Thymus (tissue), 11 donors: ENCODE measurements at regions not wholly inside any gene's neighbourhood (a gene's known extent, or its start where the extent isn't known, plus 50 kb on each side); places are given as distances from the start of the nearest gene placed in this dataset.

Experiments
- DNase-seq, 9 donors: peaks; one replicate each; pipeline ENCODE4 v3.0.0-alpha.2; 2013; ENCODE audit warnings: low spot score in 9 of 9, low read depth in 6 of 9, missing footprints in 1 of 9
- H3K27ac ChIP-seq, 2 donors: one replicate each; pipeline ENCODE4 v1.5.1; 2013; ENCODE audit warnings: control low read depth in 1 of 2, low read depth in 1 of 2, low read length in 1 of 2, mild to moderate bottlenecking in 1 of 2, moderate library complexity in 1 of 2
- H3K27me3 ChIP-seq, 2 donors: one replicate each; pipeline ENCODE4 v1.5.1; 2013; ENCODE audit warnings: low read length in 1 of 2; ENCODE audit not compliant: control insufficient read depth in 2 of 2, insufficient read depth in 1 of 2
- H3K36me3 ChIP-seq, 2 donors: one replicate each; pipeline ENCODE4 v1.5.1; 2013; ENCODE audit warnings: low read length in 1 of 2, mild to moderate bottlenecking in 1 of 2, moderate library complexity in 1 of 2; ENCODE audit not compliant: control insufficient read depth in 2 of 2, insufficient read depth in 2 of 2
- H3K4me1 ChIP-seq, 2 donors: one replicate each; pipeline ENCODE4 v1.5.1; 2013; ENCODE audit warnings: low read length in 2 of 2; ENCODE audit not compliant: control insufficient read depth in 2 of 2, insufficient read depth in 2 of 2
- H3K4me3 ChIP-seq, 2 donors: one replicate each; pipeline ENCODE4 v1.5.1; 2013; ENCODE audit warnings: low read length in 2 of 2, control low read depth in 1 of 2, mild to moderate bottlenecking in 1 of 2
- H3K9me3 ChIP-seq, 2 donors: one replicate each; pipeline ENCODE4 v1.5.1; 2013; ENCODE audit warnings: low read length in 1 of 2, mild to moderate bottlenecking in 1 of 2; ENCODE audit not compliant: control insufficient read depth in 2 of 2, insufficient read depth in 1 of 2
- WGBS: extraction: QIAGEN DNeasy Blood & Tissue Kit; methylation state at CpG from one replicate; pipeline ENCODE4 v1.1.7; 2013; 5-methylcytosine and 5-hydroxymethylcytosine counted together
- donor health status: healthy.

DNA sequence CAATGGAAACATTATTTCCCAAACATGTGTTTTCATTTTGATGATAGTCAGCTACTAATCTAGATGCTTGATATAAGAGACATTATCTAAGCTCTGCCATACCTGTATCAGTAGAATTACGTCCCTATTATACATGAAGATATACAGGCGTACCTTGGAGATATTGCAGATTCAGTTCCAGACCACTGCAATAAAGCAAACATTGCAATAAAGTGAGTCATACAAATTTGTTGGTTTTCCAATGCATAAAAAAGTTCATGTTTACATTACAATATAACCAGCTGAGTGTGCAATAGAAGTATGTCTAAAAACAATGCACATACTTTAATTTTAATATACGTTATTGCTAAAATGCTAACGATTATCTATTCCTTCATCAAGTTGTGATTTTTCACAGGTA lies 236.0 kb upstream of the ZNF717 start:
- Histone ChIP-seq H3K4me3 (no peak overlapping the region), H3K27me3 (no peaks in the 10 kb centered on the region), H3K4me1 (no peaks in the 10 kb centered on the region), H3K27ac (no peak overlapping the region), H3K36me3 (no peaks in the 10 kb centered on the region), H3K9me3 (no peaks in the 10 kb centered on the region)
- WGBS = 78% methylated on average over 4 of the region's 4 CpGs
- no peak for DNase-seq

DNA sequence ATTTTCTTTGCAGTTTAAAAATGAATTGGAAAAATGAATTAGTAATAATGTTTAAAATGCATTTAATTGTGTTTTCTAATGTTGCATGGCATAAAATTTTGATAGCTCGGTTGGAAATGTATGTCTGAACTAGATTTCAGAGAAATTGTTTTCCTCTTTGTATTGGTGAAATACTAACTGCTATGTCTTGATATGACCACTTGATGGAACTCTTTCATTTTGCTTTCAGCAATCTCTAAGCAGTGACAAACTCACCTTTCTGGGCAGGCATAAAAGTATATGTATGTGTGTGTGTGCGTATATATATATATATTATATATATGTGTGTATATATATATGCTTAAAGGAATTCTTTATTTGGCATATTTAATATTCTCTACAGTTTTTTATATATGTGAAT lies 239.3 kb upstream of the ZNF717 start:
- DNase-seq = no peak
- H3K27me3 ChIP-seq = no peaks in the 10 kb centered on the region
- H3K4me3 ChIP-seq = no peak overlapping the region
- H3K4me1 ChIP-seq = no peaks in the 10 kb centered on the region
- WGBS = 46% methylated on average over 2 of the region's 2 CpGs
- H3K27ac ChIP-seq = no peak overlapping the region
- H3K36me3 ChIP-seq = no peaks in the 10 kb centered on the region
- no peaks in the 10 kb centered on the region for H3K9me3 ChIP-seq

DNA sequence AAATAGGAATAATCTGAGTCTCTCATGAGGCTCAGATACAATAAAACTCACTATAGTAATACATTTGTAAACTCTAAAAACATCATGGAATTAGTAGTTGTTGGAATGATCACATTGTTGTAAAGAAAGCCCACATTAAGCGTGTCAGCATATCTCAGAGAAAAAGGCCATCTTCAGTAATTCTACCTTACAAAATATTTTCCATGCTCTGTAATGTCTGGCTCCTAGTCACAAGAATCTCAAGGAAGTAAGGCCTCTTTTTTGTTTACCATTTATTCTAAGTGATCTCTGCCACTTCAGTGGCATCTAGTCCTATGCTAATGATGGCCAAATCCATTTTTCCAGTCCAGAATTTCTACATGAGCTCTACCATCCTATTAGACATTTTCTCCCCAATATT lies 240.2 kb upstream of the ZNF717 start:
- no peak for DNase-seq
- WGBS = 51% methylated on average over 1 of the region's 1 CpG
- no peak overlapping the region for H3K4me3 ChIP-seq
- no peaks in the 10 kb centered on the region for H3K4me1 ChIP-seq
- no peaks in the 10 kb centered on the region for H3K36me3 ChIP-seq
- H3K27ac ChIP-seq = no peak overlapping the region
- no peaks in the 10 kb centered on the region for H3K9me3 ChIP-seq
- no peaks in the 10 kb centered on the region for H3K27me3 ChIP-seq

DNA sequence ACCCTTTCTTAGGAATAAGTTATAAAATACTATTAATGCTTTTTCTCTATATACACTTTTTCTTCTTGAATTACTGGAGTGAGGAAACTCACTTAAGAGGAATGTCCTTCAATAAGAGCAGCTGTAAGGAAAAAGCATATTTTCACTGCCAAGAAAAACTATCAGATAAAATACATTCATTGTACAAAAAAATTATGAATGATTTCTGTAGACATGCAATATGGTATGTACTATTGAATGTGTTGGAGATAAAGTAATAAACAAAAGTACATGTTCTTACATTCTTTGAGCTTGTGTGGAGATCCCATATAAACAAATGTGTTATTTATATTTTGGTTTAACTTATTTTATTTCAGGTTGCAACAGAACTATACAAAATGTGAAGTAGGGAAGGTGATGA lies 241.0 kb upstream of the ZNF717 start:
- H3K36me3 ChIP-seq = no peaks in the 10 kb centered on the region
- H3K27ac ChIP-seq = no peak overlapping the region
- no peak for DNase-seq
- no peak overlapping the region for H3K4me3 ChIP-seq
- H3K27me3 ChIP-seq = no peaks in the 10 kb centered on the region
- no peaks in the 10 kb centered on the region for H3K4me1 ChIP-seq
- H3K9me3 ChIP-seq = no peaks in the 10 kb centered on the region

DNA sequence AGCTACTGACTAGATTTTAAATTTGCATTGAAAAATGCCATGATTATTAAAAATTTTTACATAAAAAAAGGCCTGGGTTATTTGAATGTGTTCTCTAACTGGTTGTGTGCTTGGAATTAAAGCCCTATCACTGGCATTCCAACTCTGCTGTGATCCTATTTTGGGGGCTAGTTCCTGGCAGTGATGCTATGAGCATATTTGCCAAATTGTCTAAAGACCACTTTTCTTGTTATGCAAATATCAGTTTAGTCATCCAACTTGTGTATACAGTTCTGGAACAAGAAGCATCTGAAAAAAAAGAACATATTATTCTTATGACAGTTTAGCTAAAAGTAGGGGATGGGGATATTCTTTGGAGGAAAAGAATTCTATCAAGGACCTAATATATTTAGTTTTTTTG lies 243.4 kb upstream of the ZNF717 start:
- DNase-seq = no peak
- H3K4me1 ChIP-seq = no peaks in the 10 kb centered on the region
- no peak overlapping the region for H3K27ac ChIP-seq
- H3K9me3 ChIP-seq = no peaks in the 10 kb centered on the region
- H3K27me3 ChIP-seq = no peaks in the 10 kb centered on the region
- H3K36me3 ChIP-seq = no peaks in the 10 kb centered on the region
- H3K4me3 ChIP-seq = no peak overlapping the region

DNA sequence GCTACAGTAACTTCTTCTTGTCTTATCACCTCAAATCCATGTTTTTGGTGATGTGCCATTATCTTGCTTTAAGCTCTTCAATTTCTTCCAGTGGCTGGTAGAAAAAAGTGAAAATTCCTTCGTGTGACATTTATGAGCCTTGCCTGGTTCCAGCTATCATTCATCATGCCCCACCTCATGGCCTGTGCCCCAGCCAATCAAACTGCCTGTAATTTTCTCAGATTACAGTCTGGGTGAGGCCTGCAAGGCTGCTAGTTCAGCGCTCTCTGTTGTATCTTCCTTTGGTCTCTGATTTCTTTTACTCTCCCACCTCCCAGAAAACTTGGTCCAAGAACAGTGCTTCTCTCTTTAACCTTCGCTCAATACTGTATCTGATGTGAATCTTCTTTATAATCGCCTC lies 249.3 kb upstream of the ZNF717 start:
- Histone ChIP-seq H3K4me1 (no peaks in the 10 kb centered on the region), H3K9me3 (no peaks in the 10 kb centered on the region), H3K27ac (no peak overlapping the region), H3K36me3 (no peaks in the 10 kb centered on the region), H3K4me3 (no peak overlapping the region), H3K27me3 (no peaks in the 10 kb centered on the region)
- no peak for DNase-seq
- WGBS = 82% methylated on average over 4 of the region's 4 CpGs

DNA sequence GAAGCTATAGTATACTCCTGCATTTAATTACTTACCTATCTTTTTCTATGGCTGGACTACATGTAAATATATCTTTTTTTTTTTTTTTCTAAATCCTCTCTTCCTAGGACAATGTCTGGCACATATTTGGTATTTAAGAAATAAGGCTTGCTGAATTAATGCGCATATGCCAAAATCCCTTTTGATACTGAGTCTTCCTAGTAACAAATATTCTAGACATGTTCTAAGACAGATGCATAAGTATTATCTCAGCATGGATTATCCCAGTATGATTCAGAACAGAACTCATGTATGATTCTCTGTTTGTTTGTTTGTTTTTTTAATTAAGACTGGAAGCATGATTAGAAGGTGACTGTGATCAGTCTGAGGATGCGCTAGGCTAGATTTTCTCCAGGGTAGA lies 249.8 kb upstream of the ZNF717 start:
- no peaks in the 10 kb centered on the region for H3K27me3 ChIP-seq
- WGBS = 99% methylated on average over 2 of the region's 2 CpGs
- H3K4me3 ChIP-seq = no peak overlapping the region
- H3K27ac ChIP-seq = no peak overlapping the region
- no peaks in the 10 kb centered on the region for H3K4me1 ChIP-seq
- no peaks in the 10 kb centered on the region for H3K36me3 ChIP-seq
- no peaks in the 10 kb centered on the region for H3K9me3 ChIP-seq
- DNase-seq = no peak

DNA sequence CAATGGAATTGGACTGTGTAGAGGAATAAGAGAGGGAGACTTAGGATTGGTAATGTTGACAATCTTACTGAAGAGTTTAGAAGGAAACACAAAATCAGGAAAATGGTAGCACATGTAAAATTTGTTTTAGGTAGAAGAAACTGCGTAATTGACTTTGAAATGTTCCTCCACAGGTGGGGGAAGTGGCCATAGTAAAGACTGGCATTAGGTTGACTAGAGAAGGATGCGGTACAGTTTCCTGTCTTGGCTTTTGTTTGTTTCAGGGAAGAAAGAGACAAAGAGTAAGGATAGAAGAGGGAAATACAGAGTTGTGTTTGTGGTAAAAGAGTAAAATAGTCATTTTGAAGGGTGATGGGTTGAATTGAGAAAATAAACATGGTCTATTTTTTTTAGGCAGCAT lies 253.6 kb upstream of the ZNF717 start:
- Histone ChIP-seq H3K27me3 (no peaks in the 10 kb centered on the region), H3K4me1 (no peaks in the 10 kb centered on the region), H3K36me3 (no peaks in the 10 kb centered on the region), H3K4me3 (no peak overlapping the region), H3K27ac (no peak overlapping the region), H3K9me3 (no peaks in the 10 kb centered on the region)
- WGBS = 58% methylated on average over 2 of the region's 2 CpGs
- no peak for DNase-seq

DNA sequence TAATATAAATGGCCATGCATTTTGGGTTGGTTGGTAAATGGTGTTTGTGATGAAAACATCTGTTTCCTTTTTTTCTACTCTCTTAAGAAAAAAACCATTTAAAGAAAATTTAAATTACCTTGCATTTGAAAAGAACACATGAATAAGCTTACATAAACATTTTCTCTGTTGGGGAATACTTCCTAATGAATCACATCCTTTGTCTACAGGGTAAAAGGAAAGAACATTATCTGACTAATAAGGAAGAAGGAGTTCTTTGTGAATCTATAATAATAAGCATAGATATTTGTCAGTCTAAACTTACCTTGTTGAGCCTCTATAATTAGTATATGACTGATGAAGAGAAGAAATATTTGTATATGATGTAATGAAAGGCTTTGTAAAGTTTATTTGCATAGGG lies 254.1 kb upstream of the ZNF717 start:
- Histone ChIP-seq H3K4me3 (no peak overlapping the region), H3K9me3 (no peaks in the 10 kb centered on the region), H3K36me3 (no peaks in the 10 kb centered on the region), H3K27me3 (no peaks in the 10 kb centered on the region), H3K4me1 (no peaks in the 10 kb centered on the region), H3K27ac (no peak overlapping the region)
- no peak for DNase-seq

DNA sequence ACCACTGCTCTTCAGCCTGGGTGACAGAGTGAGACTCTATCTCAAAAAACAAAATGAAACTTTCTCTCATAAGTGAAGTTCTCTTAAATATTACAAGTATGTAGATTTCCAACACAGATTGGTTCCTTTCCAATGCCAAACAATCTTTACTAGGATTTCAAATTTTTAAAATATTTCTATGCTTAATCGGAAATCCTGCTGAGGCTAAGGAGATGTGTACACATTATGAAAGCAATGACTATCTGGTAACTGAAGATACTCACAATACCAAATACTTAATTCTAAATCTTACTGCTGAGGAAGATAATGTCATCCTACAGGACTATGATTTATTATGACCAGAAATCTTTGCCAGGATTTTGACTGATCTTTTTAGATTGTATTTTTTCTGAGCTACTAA lies 255.6 kb upstream of the ZNF717 start:
- Histone ChIP-seq H3K36me3 (no peaks in the 10 kb centered on the region), H3K4me3 (no peak overlapping the region), H3K9me3 (no peaks in the 10 kb centered on the region), H3K4me1 (no peaks in the 10 kb centered on the region), H3K27ac (no peak overlapping the region), H3K27me3 (no peaks in the 10 kb centered on the region)
- no peak for DNase-seq
- WGBS = 96% methylated on average over 1 of the region's 1 CpG
